HL-60 (cell line): ENCODE measurements at regions not wholly inside any gene's neighbourhood (a gene's known extent, or its start where the extent isn't known, plus 50 kb on each side); places are given as distances from the start of the nearest gene placed in this dataset.

Experiments
- CTCF ChIP-seq: IDR thresholded peaks from one replicate; pipeline ENCODE4 v1.5.1; 2011; ENCODE audit warnings: low read length, control low read depth, inconsistent platforms; ENCODE audit not compliant: insufficient read depth
- POLR2AphosphoS5 ChIP-seq: IDR thresholded peaks from 2 replicates; pipeline ENCODE4 v1.6.1; 2012; ENCODE audit warnings: low read depth
- REST ChIP-seq: IDR thresholded peaks from 2 replicates; pipeline ENCODE4 v1.6.1; 2012; ENCODE audit warnings: low read depth; ENCODE audit not compliant: insufficient replicate concordance
- SPI1 ChIP-seq: IDR thresholded peaks from 2 replicates; pipeline ENCODE4 v1.6.1; 2012; ENCODE audit warnings: low read depth, mild to moderate bottlenecking, borderline replicate concordance

- no peak for TF ChIP-seq CTCF
- TF ChIP-seq SPI1 = no peak
- no peak for TF ChIP-seq REST
- no peak for TF ChIP-seq POLR2AphosphoS5
Measured at GRCh38 chr12:80045594-80045993, 53.7 kb upstream of the OTOGL start.
